KMS-11 (cell line): ENCODE measurements at regions not wholly inside any gene's neighbourhood (a gene's known extent, or its start where the extent isn't known, plus 50 kb on each side); places are given as distances from the start of the nearest gene placed in this dataset.

Experiments used
- H2AFZ ChIP-seq: fragments of 200-600 bp; sonication (generic); 2 replicates; pipeline ENCODE4 v1.6.1; 2016; ENCODE audit warnings: antibody characterized with exemption, mixed run types, low read depth
- H3K27ac ChIP-seq: fragments of 200-600 bp; sonication (generic); 2 replicates; pipeline ENCODE4 v1.6.1; 2016; ENCODE audit warnings: mild to moderate bottlenecking, mixed run types
- H3K27me3 ChIP-seq: fragments of 200-600 bp; sonication (generic); 2 replicates; pipeline ENCODE4 v1.6.1; 2017; ENCODE audit warnings: mild to moderate bottlenecking, low read depth, mixed run types, moderate library complexity; ENCODE audit not compliant: insufficient read depth
- H3K36me3 ChIP-seq: fragments of 200-600 bp; sonication (generic); 2 replicates; pipeline ENCODE4 v1.6.1; 2017; ENCODE audit warnings: mild to moderate bottlenecking, mixed run types; ENCODE audit not compliant: insufficient read depth
- H3K4me1 ChIP-seq: fragments of 200-600 bp; sonication (generic); 2 replicates; pipeline ENCODE4 v1.6.1; 2016; ENCODE audit warnings: mild to moderate bottlenecking, low read depth, mixed run types; ENCODE audit not compliant: poor library complexity, severe bottlenecking
- H3K4me2 ChIP-seq: fragments of 200-600 bp; sonication (generic); 2 replicates; pipeline ENCODE4 v1.7.0; 2016; ENCODE audit warnings: mild to moderate bottlenecking, mixed run types
- H3K4me3 ChIP-seq: fragments of 200-600 bp; sonication (generic); IDR thresholded peaks from 2 replicates; pipeline ENCODE4 v1.6.1; 2017; ENCODE audit warnings: low read depth, low read length, mixed read lengths; ENCODE audit not compliant: insufficient read depth
- H3K79me2 ChIP-seq: fragments of 200-600 bp; sonication (generic); 2 replicates; pipeline ENCODE4 v1.6.1; 2016; ENCODE audit warnings: low read depth, mixed run types; ENCODE audit not compliant: insufficient read depth
- H3K9ac ChIP-seq: fragments of 200-600 bp; sonication (generic); 2 replicates; pipeline ENCODE4 v1.6.1; 2016; ENCODE audit warnings: mild to moderate bottlenecking, mixed run types
- H4K20me1 ChIP-seq: fragments of 200-600 bp; sonication (generic); 2 replicates; pipeline ENCODE4 v1.6.1; 2016; ENCODE audit warnings: mild to moderate bottlenecking, mixed run types; ENCODE audit not compliant: insufficient read depth
- TF ChIP-seq, protein P1 (sequence below): fragments of 200-600 bp; sonication (generic); conservative IDR thresholded peaks from 2 replicates; pipeline ENCODE4 v1.6.1; 2017; ENCODE audit warnings: low read depth, mild to moderate bottlenecking, antibody characterized with exemption, low read length, moderate library complexity, mixed read lengths

- no peaks in the 10 kb centered on the region for H3K27me3 ChIP-seq
- no peak overlapping the region for H2AFZ ChIP-seq
- H3K79me2 ChIP-seq = no peaks in the 10 kb centered on the region
- H4K20me1 ChIP-seq = no peaks in the 10 kb centered on the region
- no peak overlapping the region for H3K27ac ChIP-seq
- no peak overlapping the region for H3K4me2 ChIP-seq
- no peaks in the 10 kb centered on the region for H3K36me3 ChIP-seq
- TF ChIP-seq, protein P1, sequence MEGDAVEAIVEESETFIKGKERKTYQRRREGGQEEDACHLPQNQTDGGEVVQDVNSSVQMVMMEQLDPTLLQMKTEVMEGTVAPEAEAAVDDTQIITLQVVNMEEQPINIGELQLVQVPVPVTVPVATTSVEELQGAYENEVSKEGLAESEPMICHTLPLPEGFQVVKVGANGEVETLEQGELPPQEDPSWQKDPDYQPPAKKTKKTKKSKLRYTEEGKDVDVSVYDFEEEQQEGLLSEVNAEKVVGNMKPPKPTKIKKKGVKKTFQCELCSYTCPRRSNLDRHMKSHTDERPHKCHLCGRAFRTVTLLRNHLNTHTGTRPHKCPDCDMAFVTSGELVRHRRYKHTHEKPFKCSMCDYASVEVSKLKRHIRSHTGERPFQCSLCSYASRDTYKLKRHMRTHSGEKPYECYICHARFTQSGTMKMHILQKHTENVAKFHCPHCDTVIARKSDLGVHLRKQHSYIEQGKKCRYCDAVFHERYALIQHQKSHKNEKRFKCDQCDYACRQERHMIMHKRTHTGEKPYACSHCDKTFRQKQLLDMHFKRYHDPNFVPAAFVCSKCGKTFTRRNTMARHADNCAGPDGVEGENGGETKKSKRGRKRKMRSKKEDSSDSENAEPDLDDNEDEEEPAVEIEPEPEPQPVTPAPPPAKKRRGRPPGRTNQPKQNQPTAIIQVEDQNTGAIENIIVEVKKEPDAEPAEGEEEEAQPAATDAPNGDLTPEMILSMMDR = no peak
- H3K4me3 ChIP-seq = no peak overlapping the region
- no peaks in the 10 kb centered on the region for H3K4me1 ChIP-seq
- no peak overlapping the region for H3K9ac ChIP-seq
Observed at GRCh38 chr1:189851806-189852367, 625.8 kb downstream of the BRINP3 start.

GRCh38 chr1:189859385-189859977 is 618.2 kb downstream of the BRINP3 start:
- H4K20me1 ChIP-seq = no peaks in the 10 kb centered on the region
- H3K27ac ChIP-seq = no peak overlapping the region
- TF ChIP-seq, protein P1 = peak; percentile 92
- H3K4me1 ChIP-seq = no peaks in the 10 kb centered on the region
- H3K36me3 ChIP-seq = no peaks in the 10 kb centered on the region
- H3K79me2 ChIP-seq = no peaks in the 10 kb centered on the region
- H3K9ac ChIP-seq = no peak overlapping the region
- H3K27me3 ChIP-seq = no peaks in the 10 kb centered on the region
- H2AFZ ChIP-seq = no peak overlapping the region
- H3K4me2 ChIP-seq = no peak overlapping the region
- no peak overlapping the region for H3K4me3 ChIP-seq

GRCh38 chr1:189866606-189867005 is 611.1 kb downstream of the BRINP3 start:
- Histone ChIP-seq H3K4me1 (no peaks in the 10 kb centered on the region), H3K27ac (no peak overlapping the region), H3K36me3 (no peaks in the 10 kb centered on the region), H3K27me3 (no peaks in the 10 kb centered on the region), H3K4me3 (no peak overlapping the region), H4K20me1 (no peaks in the 10 kb centered on the region), H3K9ac (no peak overlapping the region), H3K4me2 (no peak overlapping the region), H2AFZ (no peak overlapping the region), H3K79me2 (no peaks in the 10 kb centered on the region)
- TF ChIP-seq, protein P1 = no peak

DNA sequence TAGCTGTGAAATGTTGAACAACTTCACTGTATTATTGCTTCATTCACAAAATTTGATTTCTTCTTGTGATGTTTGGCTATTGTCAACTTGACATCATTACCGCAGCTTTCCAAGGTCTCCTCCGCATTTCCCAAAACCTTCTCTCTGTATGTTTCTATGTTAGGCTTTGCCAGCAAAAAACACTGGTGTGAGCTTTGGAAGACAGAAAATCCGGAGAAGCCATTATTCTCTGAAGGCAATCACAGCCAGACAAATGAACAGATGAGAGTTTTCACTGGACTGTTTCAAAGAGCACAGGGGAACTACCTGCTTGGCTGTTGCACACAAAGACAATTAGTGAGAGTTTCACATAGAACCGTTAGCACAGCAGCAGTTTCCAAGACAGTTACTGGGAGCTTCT is 609.6 kb downstream of the BRINP3 start:
- Histone ChIP-seq H3K27me3 (no peaks in the 10 kb centered on the region), H3K4me1 (no peaks in the 10 kb centered on the region), H3K4me3 (no peak overlapping the region), H4K20me1 (no peaks in the 10 kb centered on the region), H3K27ac (no peak overlapping the region), H3K36me3 (no peaks in the 10 kb centered on the region), H2AFZ (no peak overlapping the region), H3K4me2 (no peak overlapping the region), H3K79me2 (no peaks in the 10 kb centered on the region), H3K9ac (no peak overlapping the region)
- TF ChIP-seq, protein P1 = no peak
